ENCODE measurements at regions not wholly inside any gene's neighbourhood (a gene's known extent, or its start where the extent isn't known, plus 50 kb on each side); places are given as distances from the start of the nearest gene placed in this dataset.

DNA sequence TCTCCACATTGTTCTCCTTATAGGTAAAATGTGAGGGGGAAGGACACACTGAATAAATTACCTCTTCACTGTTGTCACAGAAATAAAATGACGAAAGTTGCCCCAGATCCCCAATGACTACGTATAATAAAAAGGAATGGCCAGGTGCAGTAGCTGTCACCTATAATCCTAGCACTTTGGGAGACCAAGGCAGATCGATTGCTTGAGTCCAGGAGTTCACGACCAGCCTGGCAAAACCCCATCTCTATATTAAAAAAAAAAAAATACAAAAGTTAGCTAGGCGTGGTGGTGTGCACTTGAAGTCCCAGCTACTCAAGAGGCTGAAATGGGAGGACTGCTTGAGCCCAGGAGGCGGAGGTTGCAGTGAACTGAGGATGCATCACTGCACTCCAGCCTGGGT lies 82.2 kb upstream of the APC start:
- TF ChIP-seq, protein P1, sequence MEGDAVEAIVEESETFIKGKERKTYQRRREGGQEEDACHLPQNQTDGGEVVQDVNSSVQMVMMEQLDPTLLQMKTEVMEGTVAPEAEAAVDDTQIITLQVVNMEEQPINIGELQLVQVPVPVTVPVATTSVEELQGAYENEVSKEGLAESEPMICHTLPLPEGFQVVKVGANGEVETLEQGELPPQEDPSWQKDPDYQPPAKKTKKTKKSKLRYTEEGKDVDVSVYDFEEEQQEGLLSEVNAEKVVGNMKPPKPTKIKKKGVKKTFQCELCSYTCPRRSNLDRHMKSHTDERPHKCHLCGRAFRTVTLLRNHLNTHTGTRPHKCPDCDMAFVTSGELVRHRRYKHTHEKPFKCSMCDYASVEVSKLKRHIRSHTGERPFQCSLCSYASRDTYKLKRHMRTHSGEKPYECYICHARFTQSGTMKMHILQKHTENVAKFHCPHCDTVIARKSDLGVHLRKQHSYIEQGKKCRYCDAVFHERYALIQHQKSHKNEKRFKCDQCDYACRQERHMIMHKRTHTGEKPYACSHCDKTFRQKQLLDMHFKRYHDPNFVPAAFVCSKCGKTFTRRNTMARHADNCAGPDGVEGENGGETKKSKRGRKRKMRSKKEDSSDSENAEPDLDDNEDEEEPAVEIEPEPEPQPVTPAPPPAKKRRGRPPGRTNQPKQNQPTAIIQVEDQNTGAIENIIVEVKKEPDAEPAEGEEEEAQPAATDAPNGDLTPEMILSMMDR (IDR thresholded peaks at IDR 0.05): no peak
- TF ChIP-seq ZFX (IDR thresholded peaks at IDR 0.05; ENCODE audit: borderline replicate concordance): no peak
